Ascending aorta (tissue), 2 donors: ENCODE measurements at regions not wholly inside any gene's neighbourhood (a gene's known extent, or its start where the extent isn't known, plus 50 kb on each side); places are given as distances from the start of the nearest gene placed in this dataset.

Source experiments
- DNase-seq, 2 donors: peaks; one replicate each; pipeline ENCODE4 v3.0.0-alpha.2; 2019; ENCODE audit warnings: low spot score in 2 of 2
- H3K27ac ChIP-seq, 2 donors: fragments of 200-600 bp; sonication (generic); one replicate each; pipeline ENCODE4 v1.5.1; 2016 to 2017; ENCODE audit warnings: mild to moderate bottlenecking in 1 of 2
- H3K27me3 ChIP-seq: fragments of 200-600 bp; sonication (generic); one replicate; pipeline ENCODE4 v1.5.1; 2017
- H3K36me3 ChIP-seq, 2 donors: fragments of 200-600 bp; sonication (generic); one replicate each; pipeline ENCODE4 v1.5.1; 2016
- H3K4me1 ChIP-seq, 2 donors: fragments of 200-600 bp; sonication (generic); one replicate each; pipeline ENCODE4 v1.5.1; 2016 to 2017; ENCODE audit warnings: mild to moderate bottlenecking in 1 of 2
- H3K4me3 ChIP-seq, 2 donors: fragments of 200-600 bp; sonication (generic); one replicate each; pipeline ENCODE4 v1.5.1; 2016 to 2017; ENCODE audit warnings: mild to moderate bottlenecking in 1 of 2
- H3K9me3 ChIP-seq, 2 donors: fragments of 200-600 bp; sonication (generic); one replicate each; pipeline ENCODE4 v1.5.1; 2016
- CTCF ChIP-seq, 3 experiments: fragments of 200-600 bp in 2 of 3; fragments of 450-650 bp in 1 of 3; sonication (generic) in 2 of 3; IDR thresholded peaks; one replicate each; pipeline ENCODE4 v1.5.1; 2016 to 2019; ENCODE audit warnings: antibody characterized with exemption in 3 of 3, mild to moderate bottlenecking in 1 of 3, moderate library complexity in 1 of 3
- intact Hi-C: fragments of 100-400 bp; cut with DNase I; formaldehyde crosslinking; loops from one replicate; pipeline ENCODE4 v1.15.1; 2023

- H3K4me3 ChIP-seq = no peak overlapping the region
- intact Hi-C loops = no loop called here
- no peak for TF ChIP-seq CTCF (IDR thresholded peaks at IDR 0.05)
These were observed 867.4 kb downstream of the DSC3 start for GRCh38 chr18:30175061-30175574.

GRCh38 chr18:30163573-30163972 is 879.0 kb downstream of the DSC3 start:
- no peaks in the 10 kb centered on the region for H3K9me3 ChIP-seq
- no peak overlapping the region for H3K4me3 ChIP-seq
- H3K4me1 ChIP-seq = no peaks in the 10 kb centered on the region
- no peaks in the 10 kb centered on the region for H3K36me3 ChIP-seq
- H3K27me3 ChIP-seq = no peaks in the 10 kb centered on the region
- intact Hi-C loops = no loop called here
- DNase-seq = no peak
- TF ChIP-seq CTCF (IDR thresholded peaks at IDR 0.05) = no peak
- H3K27ac ChIP-seq = no peak overlapping the region

More at GRCh38 chr18:30175061-30175574, 867.4 kb downstream of the DSC3 start:
- H3K9me3 ChIP-seq = no peaks in the 10 kb centered on the region
- no peaks in the 10 kb centered on the region for H3K36me3 ChIP-seq
- no peaks in the 10 kb centered on the region for H3K27me3 ChIP-seq
- H3K4me1 ChIP-seq = no peaks in the 10 kb centered on the region
- no peak for DNase-seq
- no peak overlapping the region for H3K27ac ChIP-seq

DNA sequence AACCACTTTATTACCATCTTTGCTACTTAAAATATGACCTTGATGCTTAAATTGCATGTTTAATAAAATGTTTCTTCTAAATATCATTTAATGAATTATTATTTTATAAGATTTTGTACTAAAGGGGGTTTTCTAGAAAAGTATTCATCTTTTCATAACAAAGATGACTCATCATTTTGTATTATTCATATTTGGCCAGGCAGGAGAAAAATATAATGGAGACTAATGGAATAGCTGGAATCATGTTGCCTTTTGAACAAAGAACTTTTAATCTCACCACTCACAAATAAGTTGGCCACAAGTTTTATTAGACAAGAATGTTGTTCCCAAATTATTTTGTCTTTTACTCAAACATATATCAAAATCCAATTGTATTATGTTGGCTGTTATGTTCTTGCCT is 882.4 kb downstream of the DSC3 start:
- DNase-seq = no peak
- Histone ChIP-seq H3K27ac (no peak overlapping the region), H3K4me3 (no peak overlapping the region), H3K36me3 (no peaks in the 10 kb centered on the region), H3K4me1 (no peaks in the 10 kb centered on the region), H3K9me3 (no peaks in the 10 kb centered on the region), H3K27me3 (no peaks in the 10 kb centered on the region)
- intact Hi-C loops = no loop called here
- no peak for TF ChIP-seq CTCF (IDR thresholded peaks at IDR 0.05)

DNA sequence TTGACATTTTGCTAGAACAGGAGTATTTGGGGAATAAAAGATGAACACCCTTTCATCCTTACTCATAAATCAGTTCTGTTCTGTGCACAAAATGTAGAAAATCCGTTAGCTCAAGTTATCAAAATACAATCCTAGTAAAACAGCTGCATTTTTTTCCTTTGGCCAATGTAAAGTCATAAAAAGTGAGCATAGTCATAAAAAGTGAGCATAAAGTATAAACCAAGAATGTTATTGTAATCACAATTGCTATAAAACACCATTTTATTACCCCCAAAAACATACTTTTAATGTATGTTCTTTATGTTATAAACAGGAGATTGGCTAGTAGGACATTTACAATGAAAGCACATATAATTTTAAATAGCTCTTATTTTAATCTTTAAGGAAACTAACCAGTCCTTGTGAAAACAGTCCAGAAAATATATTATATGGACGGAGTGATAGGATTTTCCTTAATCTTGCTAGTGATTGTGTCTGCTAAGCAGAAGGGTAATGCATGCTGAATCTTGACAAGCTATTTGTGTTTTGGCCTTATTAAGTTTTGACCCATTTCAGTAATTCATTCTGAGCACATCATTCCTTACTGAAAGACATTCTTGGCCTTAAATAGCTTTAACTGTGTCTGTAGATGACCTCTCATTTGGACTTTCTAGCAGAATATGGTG is 891.8 kb downstream of the DSC3 start:
- no peaks in the 10 kb centered on the region for H3K27me3 ChIP-seq
- H3K9me3 ChIP-seq = no peaks in the 10 kb centered on the region
- no peak for TF ChIP-seq CTCF (IDR thresholded peaks at IDR 0.05)
- no peak overlapping the region for H3K4me3 ChIP-seq
- DNase-seq = no peak
- H3K4me1 ChIP-seq = no peaks in the 10 kb centered on the region
- intact Hi-C loops = no loop called here
- H3K36me3 ChIP-seq = no peaks in the 10 kb centered on the region
- H3K27ac ChIP-seq = no peak overlapping the region

- TF ChIP-seq CTCF (IDR thresholded peaks at IDR 0.05) = no peak
- no peak for DNase-seq
- intact Hi-C loops = no loop called here
- H3K27ac ChIP-seq = no peak overlapping the region
- H3K36me3 ChIP-seq = no peaks in the 10 kb centered on the region
- no peaks in the 10 kb centered on the region for H3K4me1 ChIP-seq
- no peaks in the 10 kb centered on the region for H3K27me3 ChIP-seq
- no peak overlapping the region for H3K4me3 ChIP-seq
- no peaks in the 10 kb centered on the region for H3K9me3 ChIP-seq
These were observed 893.0 kb downstream of the DSC3 start for GRCh38 chr18:30149585-30149984.
